ENCODE measurements at regions not wholly inside any gene's neighbourhood (a gene's known extent, or its start where the extent isn't known, plus 50 kb on each side); places are given as distances from the start of the nearest gene placed in this dataset.

- no peak for DNase-seq (ENCODE audit: low read depth in 2 of 2)
Measured at GRCh38 chr3:16112910-16113504, 61.5 kb upstream of the GALNT15 start.

GRCh38 chr3:16113704-16114103, 60.8 kb upstream of the GALNT15 start:
- no peak for DNase-seq (ENCODE audit: low read depth in 2 of 2)

- no peak for DNase-seq (ENCODE audit: low read depth in 2 of 2)
Measured at GRCh38 chr3:16114429-16114828, 60.1 kb upstream of the GALNT15 start.

- no peak for DNase-seq (ENCODE audit: low read depth in 2 of 2)
Measured at GRCh38 chr3:16114930-16115329, 59.5 kb upstream of the GALNT15 start.

GRCh38 chr3:16118396-16118795, 56.1 kb upstream of the GALNT15 start:
- DNase-seq (ENCODE audit: low read depth in 2 of 2): no peak

- DNase-seq (ENCODE audit: low read depth in 2 of 2): no peak
Measured at GRCh38 chr3:16119887-16120286, 54.6 kb upstream of the GALNT15 start.

- no peak for DNase-seq (ENCODE audit: low read depth in 2 of 2)
Measured at GRCh38 chr3:16121391-16121790, 53.1 kb upstream of the GALNT15 start.

- DNase-seq (ENCODE audit: low read depth in 2 of 2): no peak
Measured at GRCh38 chr3:16122155-16122554, 52.3 kb upstream of the GALNT15 start.

GRCh38 chr3:16122661-16123060, 51.8 kb upstream of the GALNT15 start:
- no peak for DNase-seq (ENCODE audit: low read depth in 2 of 2)

GRCh38 chr3:16124636-16125035, 49.8 kb upstream of the GALNT15 start:
- no peak for DNase-seq (ENCODE audit: low read depth in 2 of 2)

Measured in stimulated activated CD8-positive, alpha-beta memory T cell treated with anti-CD3 and anti-CD28 coated beads, Interleukin-2, amount 100 ng/mL, for 1 hour (primary cell).